Neural cell (in vitro differentiated cells): ENCODE measurements at regions not wholly inside any gene's neighbourhood (a gene's known extent, or its start where the extent isn't known, plus 50 kb on each side); places are given as distances from the start of the nearest gene placed in this dataset.
"Not testable (repeated sequence)": the region's sequence is repeated elsewhere in the genome, so short reads cannot be mapped to it uniquely, and the experiment has no call there.

Source experiments
- H2AFZ ChIP-seq: fragments of 200-600, 300-800 bp; sonication (generic), shearing (Covaris generic); 2 replicates; pipeline ENCODE4 v1.6.0; 2014; ENCODE audit warnings: low read depth, mild to moderate bottlenecking, antibody characterized with exemption, low read length, moderate library complexity
- H3F3A ChIP-seq: fragments of 200-600 bp; shearing (Covaris generic); 2 replicates; pipeline ENCODE4 v1.6.1; 2016; ENCODE audit warnings: mild to moderate bottlenecking, moderate library complexity, mixed read lengths, antibody characterized with exemption, low read length; ENCODE audit not compliant: insufficient read depth, poor library complexity, severe bottlenecking
- H3K27ac ChIP-seq: fragments of 200-600, 300-800 bp; sonication (generic), shearing (Covaris generic); 2 replicates; pipeline ENCODE4 v1.5.1; 2014; ENCODE audit warnings: mild to moderate bottlenecking, low read length, moderate library complexity
- H3K27me3 ChIP-seq: fragments of 300-800, 200-600 bp; sonication (generic), shearing (Covaris generic); 2 replicates; pipeline ENCODE4 v1.6.0; 2014; ENCODE audit warnings: mild to moderate bottlenecking, low read depth, low read length, moderate library complexity; ENCODE audit not compliant: insufficient read depth
- H3K36me3 ChIP-seq: fragments of 300-800, 200-600 bp; sonication (generic), shearing (Covaris generic); 2 replicates; pipeline ENCODE4 v1.5.1; 2014; ENCODE audit warnings: mild to moderate bottlenecking, antibody characterized with exemption, low read length, moderate library complexity; ENCODE audit not compliant: insufficient read depth
- H3K4me2 ChIP-seq: fragments of 300-800, 200-600 bp; sonication (generic), shearing (Covaris generic); 2 replicates; pipeline ENCODE4 v1.6.0; 2014; ENCODE audit warnings: mild to moderate bottlenecking, low read length
- H3K4me3 ChIP-seq: fragments of 300-800, 200-600 bp; sonication (generic), shearing (Covaris generic); 2 replicates; pipeline ENCODE4 v1.5.1; 2014; ENCODE audit warnings: mild to moderate bottlenecking, low read length, moderate library complexity
- H3K79me2 ChIP-seq: fragments of 200-600 bp; shearing (Covaris generic); replicated peaks from 2 replicates; pipeline ENCODE4 v1.6.0; 2014; ENCODE audit warnings: mild to moderate bottlenecking, low read length, moderate library complexity; ENCODE audit not compliant: insufficient read depth
- H3K9ac ChIP-seq: fragments of 300-800, 200-600 bp; sonication (generic), shearing (Covaris generic); 2 replicates; pipeline ENCODE4 v1.6.1; 2016; ENCODE audit warnings: mild to moderate bottlenecking, low read length, mixed read lengths
- H3K9me2 ChIP-seq: fragments of 200-600 bp; shearing (Covaris generic); 2 replicates; pipeline ENCODE4 v1.6.1; 2016; ENCODE audit warnings: mild to moderate bottlenecking, low read length, mixed read lengths; ENCODE audit not compliant: insufficient read depth
- H3K9me3 ChIP-seq: fragments of 200-600, 300-800 bp; sonication (generic), shearing (Covaris generic); 2 replicates; pipeline ENCODE4 v1.6.1; 2016; ENCODE audit warnings: mild to moderate bottlenecking, mixed run types, low read length, moderate library complexity, mixed read lengths
- H4K20me1 ChIP-seq: fragments of 200-600 bp; shearing (Covaris generic); 2 replicates; pipeline ENCODE4 v1.6.1; 2016; ENCODE audit warnings: mild to moderate bottlenecking, mixed run types; ENCODE audit not compliant: insufficient read depth
- EP300 ChIP-seq: fragments of 450-650 bp; conservative IDR thresholded peaks from 2 replicates; pipeline ENCODE4 v1.6.1; 2014; ENCODE audit warnings: antibody characterized with exemption, mild to moderate bottlenecking, moderate library complexity; ENCODE audit not compliant: poor library complexity, severe bottlenecking
- MXI1 ChIP-seq: fragments of 450-650 bp; conservative IDR thresholded peaks from 2 replicates; pipeline ENCODE4 v1.6.1; 2014; ENCODE audit warnings: antibody characterized with exemption, mild to moderate bottlenecking; ENCODE audit not compliant: poor library complexity, severe bottlenecking
- RAD21 ChIP-seq: fragments of 450-650 bp; conservative IDR thresholded peaks from 2 replicates; pipeline ENCODE4 v1.6.1; 2014; ENCODE audit warnings: antibody characterized with exemption, mild to moderate bottlenecking, moderate library complexity
- SMC3 ChIP-seq: fragments of 450-650 bp; conservative IDR thresholded peaks from 2 replicates; pipeline ENCODE4 v1.6.1; 2014; ENCODE audit warnings: antibody characterized with exemption, mild to moderate bottlenecking, moderate library complexity; ENCODE audit not compliant: poor library complexity
- small RNA-seq, 3 experiments: library from RNA; depleted of rRNA; stranded (forward); fragments of <200 nt; gene quantifications; one replicate each; pipeline ENCODE3, GENCODE V24; 2012

GRCh38 chrX:140022482-140022881, 57.2 kb upstream of the CXorf66 start:
- H2AFZ ChIP-seq = no peak overlapping the region

GRCh38 chrX:140019134-140019533, 53.8 kb upstream of the CXorf66 start:
- H3K4me2 ChIP-seq, H3K27me3 ChIP-seq, H3F3A ChIP-seq, H3K4me3 ChIP-seq, H2AFZ ChIP-seq, H3K9me3 ChIP-seq, H3K79me2 ChIP-seq, H3K9ac ChIP-seq, H4K20me1 ChIP-seq, H3K9me2 ChIP-seq, H3K27ac ChIP-seq, H3K36me3 ChIP-seq: not testable (repeated sequence)

More at GRCh38 chrX:140022482-140022881, 57.2 kb upstream of the CXorf66 start:
- no peak overlapping the region for H3K4me2 ChIP-seq
- no peak overlapping the region for H3K4me3 ChIP-seq
- H4K20me1 ChIP-seq = no peaks in the 10 kb centered on the region
- TF ChIP-seq EP300 (no peak), SMC3 (no peak), RAD21 (no peak), MXI1 (no peak)
- H3K79me2 ChIP-seq = no peaks in the 10 kb centered on the region
- H3K27me3 ChIP-seq = no peaks in the 10 kb centered on the region
- H3K27ac ChIP-seq = no peak overlapping the region
- no peaks in the 10 kb centered on the region for H3K36me3 ChIP-seq
- no peaks in the 10 kb centered on the region for H3F3A ChIP-seq
- H3K9me2 ChIP-seq = no peaks in the 10 kb centered on the region
- H3K9ac ChIP-seq = no peak overlapping the region
- H3K9me3 ChIP-seq = no peaks in the 10 kb centered on the region

Small RNA genes lying in the stretch of these regions (small RNA-seq; reads per million reads assigned to genes)
- gene RN7SL727P = 0 reads per million in 3 experiments
